CD8-positive, alpha-beta memory T cell (primary cell): ENCODE measurements at regions not wholly inside any gene's neighbourhood (a gene's known extent, or its start where the extent isn't known, plus 50 kb on each side); places are given as distances from the start of the nearest gene placed in this dataset.
A peak's percentile ranks its signal among the peaks of the same experiment; 100 is the strongest.

Experiments used
- CTCF ChIA-PET: fragments of 350-600 bp; sonication (Branson Sonifier 250); formaldehyde crosslinking; loops from one replicate; lab custom pipeline; 2021; ENCODE audit warnings: antibody characterized with exemption; lab: Charles Lee
- POLR2A ChIA-PET: fragments of 350-600 bp; sonication (Branson Sonifier 250); formaldehyde crosslinking; loops from one replicate; lab custom pipeline; 2021; ENCODE audit warnings: antibody characterized with exemption; lab: Charles Lee
- DNase-seq, 5 donors: peaks; one replicate each; pipeline versions ENCODE4 v3.0.0 to v3.0.0-alpha.2; 2020 to 2022; ENCODE audit warnings: mixed read lengths in 1 of 5
- H3K27ac ChIP-seq: one replicate; pipeline ENCODE4 v1.7.0; 2013; ENCODE audit warnings: low read depth, mild to moderate bottlenecking, low read length, moderate library complexity
- H3K27me3 ChIP-seq: 2 replicates; pipeline ENCODE4 v1.7.0; 2013; ENCODE audit warnings: low read length, mild to moderate bottlenecking; ENCODE audit not compliant: insufficient read depth, poor library complexity, severe bottlenecking
- H3K36me3 ChIP-seq: 2 replicates; pipeline ENCODE4 v1.7.0; 2013; ENCODE audit warnings: mild to moderate bottlenecking, low read length, moderate library complexity; ENCODE audit not compliant: insufficient read depth
- H3K4me1 ChIP-seq: 2 replicates; pipeline ENCODE4 v1.7.0; 2013; ENCODE audit warnings: mild to moderate bottlenecking, low read length, moderate library complexity; ENCODE audit not compliant: insufficient read depth
- H3K4me3 ChIP-seq: 2 replicates; pipeline ENCODE4 v1.7.0; 2013; ENCODE audit warnings: mild to moderate bottlenecking, low read length
- H3K9me3 ChIP-seq: 2 replicates; pipeline ENCODE4 v1.7.0; 2013; ENCODE audit warnings: mild to moderate bottlenecking, low read length
- H3K27ac Mint-ChIP-seq, 8 donors: one replicate each; pipeline ENCODE4 v1.8.0; 2020 to 2021; ENCODE audit warnings: mixed read lengths in 8 of 8, mild to moderate bottlenecking in 6 of 8, inconsistent platforms in 3 of 8, moderate library complexity in 3 of 8
- H3K27me3 Mint-ChIP-seq, 2 donors: one replicate each; pipeline ENCODE4 v1.8.0; 2020 to 2021; ENCODE audit warnings: mixed read lengths in 2 of 2, mild to moderate bottlenecking in 1 of 2, moderate library complexity in 1 of 2
- H3K36me3 Mint-ChIP-seq, 3 donors: one replicate each; pipeline ENCODE4 v1.8.0; 2020 to 2021; ENCODE audit warnings: mixed read lengths in 3 of 3, inconsistent platforms in 1 of 3, mild to moderate bottlenecking in 1 of 3
- H3K4me1 Mint-ChIP-seq, 3 donors: one replicate each; pipeline ENCODE4 v1.8.0; 2020 to 2021; ENCODE audit warnings: mixed read lengths in 3 of 3, inconsistent platforms in 1 of 3, mild to moderate bottlenecking in 1 of 3
- H3K4me3 Mint-ChIP-seq, 7 donors: one replicate each; pipeline ENCODE4 v1.8.0; 2020 to 2021; ENCODE audit warnings: mixed read lengths in 7 of 7, mild to moderate bottlenecking in 6 of 7, moderate library complexity in 4 of 7, inconsistent platforms in 2 of 7
- H3K9me3 Mint-ChIP-seq, 5 donors: one replicate each; pipeline ENCODE4 v1.8.0; 2020 to 2022; ENCODE audit warnings: mixed read lengths in 5 of 5, mild to moderate bottlenecking in 3 of 5, moderate library complexity in 2 of 5, inconsistent platforms in 1 of 5

DNA sequence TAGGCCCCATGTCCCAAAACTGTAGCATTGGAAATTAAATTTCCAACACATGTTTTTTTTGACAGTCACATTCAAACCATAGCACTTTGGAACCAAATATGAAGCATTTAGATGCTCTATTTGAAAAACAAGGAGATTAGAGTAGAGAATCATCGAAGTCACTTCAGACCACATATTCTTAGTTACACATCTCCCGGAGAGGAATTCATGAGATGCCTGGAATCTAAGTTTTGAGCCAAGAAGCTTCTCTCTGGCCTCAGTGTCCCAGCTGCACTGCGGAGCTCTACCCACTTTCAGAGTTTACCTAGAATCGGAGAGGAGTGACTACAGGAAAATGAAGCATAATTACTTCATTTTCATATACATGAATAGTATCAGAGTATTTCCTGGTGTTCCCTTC, 385.9 kb downstream of the TNS1 start:
- no peak overlapping the region for H3K27ac Mint-ChIP-seq
- no peak overlapping the region for H3K4me3 Mint-ChIP-seq
- Histone ChIP-seq H3K27me3 (no peaks in the 10 kb centered on the region), H3K27ac (no peak overlapping the region), H3K4me1 (peaks cover 4% of the 10 kb centered on the region), H3K36me3 (no peaks in the 10 kb centered on the region), H3K4me3 (no peak overlapping the region), H3K9me3 (no peaks in the 10 kb centered on the region)
- ChIA-PET CTCF (no interaction called here), POLR2A (no interaction called here)
- H3K27me3 Mint-ChIP-seq: peaks cover 0 to 2% of the 10 kb centered on the region in 2 donors
- H3K9me3 Mint-ChIP-seq: no peaks in the 10 kb centered on the region
- H3K4me1 Mint-ChIP-seq: peaks cover 2 to 4% (median 3%) of the 10 kb centered on the region in 3 donors
- H3K36me3 Mint-ChIP-seq: no peaks in the 10 kb centered on the region
- no peak for DNase-seq

DNA sequence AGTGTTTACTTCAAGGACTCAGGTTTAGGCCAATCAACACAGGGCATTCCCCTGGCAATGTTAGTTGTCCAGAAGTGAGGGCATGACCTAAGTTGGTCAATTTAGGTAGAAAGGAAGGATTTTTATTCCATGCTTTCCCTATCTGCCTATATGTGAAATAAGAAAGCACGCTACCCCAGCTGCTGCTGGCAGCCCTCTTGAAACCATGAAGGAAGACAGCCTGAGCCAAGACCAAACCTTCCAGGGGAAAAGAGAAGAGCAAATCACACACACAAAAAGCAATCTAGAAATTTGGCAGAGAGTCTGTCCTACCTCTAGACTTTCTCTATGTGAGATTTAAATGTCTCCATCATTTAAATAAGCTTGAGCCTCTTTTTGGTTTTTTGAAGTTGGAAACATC, 387.6 kb downstream of the TNS1 start:
- H3K27ac Mint-ChIP-seq: no peak overlapping the region

DNA sequence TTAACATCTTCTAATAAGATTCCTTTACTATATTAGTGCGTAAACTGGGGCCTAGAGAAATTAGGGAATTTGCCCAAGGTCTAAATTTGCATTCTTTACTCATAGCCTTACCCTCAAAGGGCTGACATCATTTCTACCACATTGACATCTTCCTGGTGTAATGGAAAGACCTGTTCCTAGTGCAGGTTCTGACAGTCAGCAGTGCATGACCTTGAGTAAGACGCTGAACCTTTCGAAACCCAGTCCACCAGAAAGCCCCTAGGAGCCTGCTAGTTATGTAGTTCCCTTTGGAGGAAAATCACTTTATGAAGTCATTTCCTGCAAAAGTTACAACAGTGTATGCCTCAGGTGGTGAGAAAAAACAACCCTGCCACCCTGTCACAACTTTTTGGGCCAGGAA, 388.3 kb downstream of the TNS1 start:
- DNase-seq: no peak
- peaks cover 0 to 2% of the 10 kb centered on the region in 2 donors for H3K27me3 Mint-ChIP-seq
- no peak overlapping the region for H3K4me3 Mint-ChIP-seq
- no peak overlapping the region for H3K4me3 ChIP-seq
- ChIA-PET POLR2A (no interaction called here), CTCF (no interaction called here)
- no peaks in the 10 kb centered on the region for H3K36me3 Mint-ChIP-seq
- H3K27ac Mint-ChIP-seq: no peak overlapping the region
- H3K4me1 Mint-ChIP-seq: peaks cover 25 to 28% (median 27%) of the 10 kb centered on the region in 3 donors
- H3K27ac ChIP-seq: no peak overlapping the region
- H3K27me3 ChIP-seq: no peaks in the 10 kb centered on the region
- H3K4me1 ChIP-seq: peaks cover 29% of the 10 kb centered on the region
- H3K36me3 ChIP-seq: no peaks in the 10 kb centered on the region
- no peaks in the 10 kb centered on the region for H3K9me3 Mint-ChIP-seq
- no peaks in the 10 kb centered on the region for H3K9me3 ChIP-seq

More for the DNA sequence above, 387.6 kb downstream of the TNS1 start:
- no peak for DNase-seq
- Histone ChIP-seq H3K36me3 (no peaks in the 10 kb centered on the region), H3K9me3 (no peaks in the 10 kb centered on the region), H3K4me3 (no peak overlapping the region), H3K4me1 (peaks cover 22% of the 10 kb centered on the region), H3K27ac (no peak overlapping the region), H3K27me3 (no peaks in the 10 kb centered on the region)
- peaks cover 0 to 2% of the 10 kb centered on the region in 2 donors for H3K27me3 Mint-ChIP-seq
- ChIA-PET CTCF (no interaction called here), POLR2A (no interaction called here)
- H3K4me3 Mint-ChIP-seq: no peak overlapping the region
- no peaks in the 10 kb centered on the region for H3K36me3 Mint-ChIP-seq
- peaks cover 19 to 21% (median 21%) of the 10 kb centered on the region in 3 donors for H3K4me1 Mint-ChIP-seq
- H3K9me3 Mint-ChIP-seq: no peaks in the 10 kb centered on the region

DNA sequence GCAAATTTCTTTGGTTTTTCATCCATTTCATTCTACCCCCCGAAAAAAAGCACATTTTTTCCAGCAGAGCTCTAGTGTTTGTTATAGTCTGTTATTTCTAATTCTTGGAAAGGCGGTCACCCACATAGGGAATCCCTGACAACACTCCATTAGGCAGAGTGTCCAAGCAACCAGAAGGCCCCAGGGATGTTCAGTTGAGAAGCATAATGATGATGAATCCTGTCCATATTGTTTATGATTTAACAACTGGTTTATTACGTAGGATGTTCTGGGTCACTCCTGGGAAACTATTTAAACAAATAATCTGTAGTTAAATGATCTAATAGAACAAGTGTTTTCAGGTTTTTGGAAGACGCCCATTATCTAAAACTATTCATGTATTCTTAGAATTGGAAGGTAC, 388.7 kb downstream of the TNS1 start:
- Mint-ChIP-seq H3K4me1 (peaks cover 25 to 32% (median 29%) of the 10 kb centered on the region in 3 donors), H3K36me3 (no peaks in the 10 kb centered on the region), H3K4me3 (no peak overlapping the region), H3K27me3 (peaks cover 0 to 2% of the 10 kb centered on the region in 2 donors), H3K9me3 (no peaks in the 10 kb centered on the region), H3K27ac (no peak overlapping the region)
- no peaks in the 10 kb centered on the region for H3K36me3 ChIP-seq
- H3K9me3 ChIP-seq: no peaks in the 10 kb centered on the region
- no peak overlapping the region for H3K4me3 ChIP-seq
- no peaks in the 10 kb centered on the region for H3K27me3 ChIP-seq
- H3K27ac ChIP-seq: no peak overlapping the region
- peaks cover 30% of the 10 kb centered on the region for H3K4me1 ChIP-seq
- CTCF ChIA-PET: no interaction called here
- POLR2A ChIA-PET: no interaction called here
- DNase-seq: no peak

DNA sequence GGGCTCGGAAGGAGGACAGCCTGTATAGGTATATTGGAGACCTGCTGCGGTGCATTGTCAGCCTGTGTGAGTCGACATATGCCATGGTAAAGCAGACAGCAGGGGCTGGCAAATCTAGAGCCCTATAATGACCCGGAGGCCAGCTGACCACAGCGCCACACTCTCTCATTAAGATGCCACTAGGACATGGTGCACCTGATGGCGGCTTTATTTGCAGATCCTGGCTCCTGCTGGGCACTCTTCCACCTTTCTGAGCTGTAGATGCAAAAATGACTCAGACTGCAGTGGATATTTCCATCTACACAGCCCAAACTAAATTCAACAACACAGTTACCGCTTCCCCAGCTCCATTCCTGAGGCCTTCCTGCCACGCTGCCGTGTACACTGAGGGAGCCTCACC, 389.9 kb downstream of the TNS1 start:
- no peak for DNase-seq
- ChIA-PET CTCF (no interaction called here), POLR2A (no interaction called here)
- Histone ChIP-seq H3K4me3 (no peak overlapping the region), H3K4me1 (peaks cover 30% of the 10 kb centered on the region), H3K9me3 (no peaks in the 10 kb centered on the region), H3K27ac (no peak overlapping the region), H3K36me3 (no peaks in the 10 kb centered on the region), H3K27me3 (no peaks in the 10 kb centered on the region)
- H3K27ac Mint-ChIP-seq: peak overlapping the region in 1 of 8 donors; percentile 83
- H3K36me3 Mint-ChIP-seq: no peaks in the 10 kb centered on the region
- H3K4me1 Mint-ChIP-seq: peaks cover 28 to 42% (median 29%) of the 10 kb centered on the region in 3 donors
- no peak overlapping the region for H3K4me3 Mint-ChIP-seq
- no peaks in the 10 kb centered on the region for H3K9me3 Mint-ChIP-seq
- no peaks in the 10 kb centered on the region for H3K27me3 Mint-ChIP-seq

DNA sequence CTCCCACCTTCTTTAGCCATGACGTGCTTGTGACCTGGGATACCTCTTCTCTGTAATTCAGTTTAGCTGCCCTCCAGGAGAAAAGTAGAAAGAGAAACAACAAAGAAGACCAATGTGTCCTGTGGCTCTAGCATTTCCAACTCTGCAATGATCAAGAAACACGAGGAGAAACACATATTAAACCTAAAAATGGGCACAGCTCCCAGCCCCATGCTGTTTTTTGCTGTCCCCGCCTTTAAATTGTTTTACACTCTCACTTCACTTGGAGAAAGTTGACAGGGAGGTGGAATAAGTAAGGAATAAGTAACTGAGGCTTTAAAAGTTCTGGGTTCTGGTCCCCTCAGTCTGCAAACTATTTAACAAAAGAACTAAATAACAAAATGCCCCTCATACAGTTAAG, 390.6 kb downstream of the TNS1 start:
- Mint-ChIP-seq H3K27ac (peak overlapping the region in 6 of 8 donors; percentile 18 to 83 (median 42)), H3K4me3 (no peak overlapping the region), H3K27me3 (no peaks in the 10 kb centered on the region), H3K4me1 (peaks cover 28 to 42% (median 29%) of the 10 kb centered on the region in 3 donors), H3K9me3 (no peaks in the 10 kb centered on the region), H3K36me3 (no peaks in the 10 kb centered on the region)
- Histone ChIP-seq H3K4me1 (peaks cover 30% of the 10 kb centered on the region), H3K27me3 (no peaks in the 10 kb centered on the region), H3K36me3 (no peaks in the 10 kb centered on the region), H3K4me3 (no peak overlapping the region), H3K9me3 (no peaks in the 10 kb centered on the region), H3K27ac (no peak overlapping the region)
- DNase-seq: no peak
- CTCF ChIA-PET: no interaction called here
- POLR2A ChIA-PET: no interaction called here

DNA sequence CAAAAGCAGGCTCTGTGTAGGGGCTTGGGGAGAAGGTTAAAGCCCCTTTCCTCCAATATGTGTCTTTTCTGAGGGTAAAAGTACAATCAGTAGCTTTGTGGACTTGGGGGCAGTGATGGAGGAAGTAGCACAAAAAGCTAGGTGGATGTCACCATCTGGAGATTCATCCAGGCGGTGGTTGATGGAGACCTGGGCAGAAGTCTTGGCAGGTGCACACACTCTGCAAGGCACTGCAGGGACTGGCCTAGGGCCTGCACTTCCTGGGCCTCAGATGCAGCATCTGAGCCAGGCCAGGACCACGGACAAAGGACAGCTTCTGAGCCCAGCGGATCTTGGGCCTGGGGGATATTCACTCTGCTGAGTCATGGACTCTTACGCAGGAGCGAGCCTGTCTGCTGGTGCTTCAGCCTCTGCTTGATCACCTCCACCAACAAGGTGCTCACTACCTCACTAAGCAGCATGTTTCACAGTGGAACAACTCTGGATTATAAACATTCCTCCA, 391.1 kb downstream of the TNS1 start:
- ChIA-PET CTCF (interaction anchor here (1.2 kb wide), 1 partner anchor 39 kb away, joined by 4 read pairs; no protein-coding TSS in a partner anchor), POLR2A (no interaction called here)
- Mint-ChIP-seq H3K4me1 (peaks cover 28 to 45% (median 32%) of the 10 kb centered on the region in 3 donors), H3K4me3 (no peak overlapping the region), H3K36me3 (no peaks in the 10 kb centered on the region), H3K27ac (peak overlapping the region in 7 of 8 donors; percentile 33 to 93 (median 83)), H3K27me3 (no peaks in the 10 kb centered on the region), H3K9me3 (no peaks in the 10 kb centered on the region)
- Histone ChIP-seq H3K4me1 (peaks cover 30% of the 10 kb centered on the region), H3K9me3 (no peaks in the 10 kb centered on the region), H3K4me3 (no peak overlapping the region), H3K27me3 (no peaks in the 10 kb centered on the region), H3K27ac (no peak overlapping the region), H3K36me3 (no peaks in the 10 kb centered on the region)
- DNase-seq: no peak

DNA sequence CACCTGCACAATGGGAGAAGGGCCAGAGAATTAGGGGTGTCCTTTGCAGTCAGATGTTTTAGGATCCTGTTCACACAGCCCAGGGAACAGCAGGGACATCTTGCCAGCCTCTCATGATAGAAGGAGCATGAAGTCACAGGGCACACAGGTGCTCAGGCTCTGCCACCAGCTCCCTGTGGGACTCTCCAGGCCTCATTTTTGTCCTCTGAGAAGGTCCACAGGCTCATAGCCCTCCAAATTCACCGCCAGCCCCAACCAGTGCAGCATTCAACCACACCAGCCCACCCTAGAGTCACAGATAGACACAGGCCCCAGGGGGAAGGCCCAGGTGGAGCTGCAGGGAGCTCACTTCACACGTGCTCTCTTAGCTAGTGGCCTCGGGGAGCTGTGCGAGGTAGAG, 391.7 kb downstream of the TNS1 start:
- no peak for DNase-seq
- POLR2A ChIA-PET: no interaction called here
- no peaks in the 10 kb centered on the region for H3K9me3 Mint-ChIP-seq
- H3K4me1 Mint-ChIP-seq: peaks cover 33 to 51% (median 38%) of the 10 kb centered on the region in 3 donors
- H3K27me3 Mint-ChIP-seq: peaks cover 0 to 3% of the 10 kb centered on the region in 2 donors
- Histone ChIP-seq H3K9me3 (no peaks in the 10 kb centered on the region), H3K4me3 (no peak overlapping the region), H3K27ac (peak overlapping the region; percentile 5), H3K36me3 (no peaks in the 10 kb centered on the region), H3K27me3 (no peaks in the 10 kb centered on the region), H3K4me1 (peaks cover 37% of the 10 kb centered on the region)
- H3K27ac Mint-ChIP-seq: peak overlapping the region; percentile 77 to 93 (median 86)
- H3K4me3 Mint-ChIP-seq: peak overlapping the region in 5 of 7 donors; percentile 43 to 58 (median 53)
- H3K36me3 Mint-ChIP-seq: no peaks in the 10 kb centered on the region
- CTCF ChIA-PET: interaction anchor here (1.2 kb wide), 1 partner anchor 40 kb away, joined by 4 read pairs; no protein-coding TSS in a partner anchor
